H1 (cell line): ENCODE measurements at regions not wholly inside any gene's neighbourhood (a gene's known extent, or its start where the extent isn't known, plus 50 kb on each side); places are given as distances from the start of the nearest gene placed in this dataset.

ENCODE experiments used
- CTCF ChIA-PET: fragments of 300-600 bp; sonication (Branson Sonifier 250); formaldehyde crosslinking; loops from one replicate; lab custom pipeline; 2021; ENCODE audit not compliant: partially characterized antibody; lab: Charles Lee
- POLR2A ChIA-PET: fragments of 300-600 bp; sonication (Branson Sonifier 250); formaldehyde crosslinking; loops from one replicate; lab custom pipeline; 2021; ENCODE audit warnings: inconsistent platforms; ENCODE audit not compliant: partially characterized antibody; lab: Charles Lee
- DNase-seq, 2 experiments: peaks; one replicate each; pipeline versions ENCODE4 v3.0.0 to v3.0.0-alpha.2; 2010 to 2022; ENCODE audit warnings: low spot score in 2 of 2, low read depth in 1 of 2, mixed read lengths in 1 of 2
- FAIRE-seq: peaks from 2 replicates; lab custom pipeline; 2011; peaks lifted over from hg19 to GRCh38; lab: Jason Lieb, UNC
- H2AFZ ChIP-seq: 2 replicates; pipeline ENCODE4 v1.8.1; 2012; ENCODE audit warnings: low read length, inconsistent platforms
- H2AK5ac ChIP-seq: 2 replicates; pipeline ENCODE4 v1.6.1; 2013; ENCODE audit warnings: low read depth, low read length
- H2BK120ac ChIP-seq: replicated peaks from 2 replicates; pipeline ENCODE3; 2013; ENCODE audit warnings: low read depth, low read length, inconsistent platforms
- H2BK12ac ChIP-seq: 2 replicates; pipeline ENCODE4 v1.6.1; 2013; ENCODE audit warnings: low read depth, low read length
- H2BK15ac ChIP-seq: 2 replicates; pipeline ENCODE4 v1.6.1; 2013; ENCODE audit warnings: low read length
- H2BK20ac ChIP-seq: 2 replicates; pipeline ENCODE4 v1.6.1; 2013; ENCODE audit warnings: low read length
- H2BK5ac ChIP-seq: 2 replicates; pipeline ENCODE4 v1.6.1; 2013; ENCODE audit warnings: low read depth, low read length
- H3K14ac ChIP-seq: 2 replicates; pipeline ENCODE4 v1.6.1; 2013; ENCODE audit warnings: inconsistent platforms; ENCODE audit not compliant: insufficient read length
- H3K18ac ChIP-seq: 2 replicates; pipeline ENCODE4 v1.6.1; 2013; ENCODE audit warnings: low read length; ENCODE audit errors: extremely low read depth
- H3K23ac ChIP-seq: 2 replicates; pipeline ENCODE4 v1.6.1; 2013; ENCODE audit warnings: inconsistent platforms; ENCODE audit not compliant: insufficient read length
- H3K23me2 ChIP-seq: 2 replicates; pipeline ENCODE4 v1.6.1; 2013; ENCODE audit warnings: low read depth, low read length
- H3K27ac ChIP-seq: 2 replicates; pipeline ENCODE4 v1.6.1; 2011; ENCODE audit warnings: low read depth, low read length, inconsistent platforms
- H3K27me3 ChIP-seq, 4 experiments: replicated peaks in 1 of 4; 1 replicate in 1 of 4; 2 replicates in 3 of 4; pipeline versions ENCODE4 v1.6.1 to v1.8.1; 2011 to 2013; ENCODE audit warnings: low read length in 3 of 4, mild to moderate bottlenecking in 3 of 4, inconsistent platforms in 2 of 4, mixed read lengths in 2 of 4, moderate library complexity in 1 of 4; ENCODE audit not compliant: control insufficient read depth in 3 of 4, insufficient read depth in 3 of 4; ENCODE audit errors: extremely low read depth in 1 of 4
- H3K36me3 ChIP-seq, 4 experiments: 2 replicates each; pipeline versions ENCODE4 v1.6.1 to v1.8.1; 2011 to 2013; ENCODE audit warnings: mild to moderate bottlenecking in 4 of 4, low read length in 3 of 4, moderate library complexity in 2 of 4, control low read depth in 1 of 4, inconsistent platforms in 1 of 4; ENCODE audit not compliant: insufficient read depth in 4 of 4, control insufficient read depth in 2 of 4
- H3K4ac ChIP-seq: replicated peaks from 2 replicates; pipeline ENCODE3; 2013; ENCODE audit warnings: low read length, low read depth, mixed read lengths, inconsistent platforms; ENCODE audit not compliant: insufficient read length
- H3K4me1 ChIP-seq, 4 experiments: replicated peaks in 1 of 4; 1 replicate in 1 of 4; 2 replicates in 3 of 4; pipeline versions ENCODE4 v1.6.1 to v1.8.1; 2011 to 2013; ENCODE audit warnings: low read length in 3 of 4, inconsistent platforms in 2 of 4, mixed read lengths in 1 of 4; ENCODE audit not compliant: insufficient read depth in 4 of 4, control insufficient read depth in 3 of 4
- H3K4me2 ChIP-seq, 2 experiments: 2 replicates each; pipeline versions ENCODE4 v1.6.1 to v1.8.1; 2011 to 2013; ENCODE audit warnings: low read depth in 2 of 2, low read length in 2 of 2, control low read depth in 1 of 2, inconsistent platforms in 1 of 2, mild to moderate bottlenecking in 1 of 2; ENCODE audit not compliant: insufficient read depth in 1 of 2
- H3K4me3 ChIP-seq, 4 experiments: fragments of 200-600, 300-600 bp in 1 of 4; sonication (generic), shearing (Covaris generic), sonication (Bioruptor Twin) in 1 of 4; 2 replicates each; pipeline versions ENCODE4 v1.5.1 to v1.8.1; 2011 to 2016; ENCODE audit warnings: low read length in 4 of 4, low read depth in 3 of 4, control low read depth in 2 of 4, inconsistent platforms in 2 of 4, mild to moderate bottlenecking in 2 of 4, mixed read lengths in 1 of 4, moderate library complexity in 1 of 4; ENCODE audit not compliant: insufficient read depth in 2 of 4; ENCODE audit errors: extremely low read depth in 1 of 4
- H3K56ac ChIP-seq: replicated peaks from 2 replicates; pipeline ENCODE3; 2013; ENCODE audit warnings: low read depth, mild to moderate bottlenecking, mixed read lengths, low read length, inconsistent platforms; ENCODE audit not compliant: insufficient read length
- H3K79me1 ChIP-seq: 2 replicates; pipeline ENCODE4 v1.6.1; 2013; ENCODE audit warnings: low read depth, low read length, control low read depth
- H3K79me2 ChIP-seq, 2 experiments: 2 replicates each; pipeline versions ENCODE4 v1.6.1 to v1.8.1; 2012 to 2013; ENCODE audit warnings: low read length in 2 of 2, mild to moderate bottlenecking in 2 of 2, inconsistent platforms in 1 of 2; ENCODE audit not compliant: insufficient read depth in 2 of 2, control insufficient read depth in 1 of 2
- H3K9ac ChIP-seq, 4 experiments: replicated peaks in 1 of 4; 1 replicate in 1 of 4; 2 replicates in 3 of 4; pipeline versions ENCODE4 v1.6.1 to v1.8.1; 2011 to 2013; ENCODE audit warnings: low read depth in 3 of 4, low read length in 3 of 4, control low read depth in 2 of 4, mild to moderate bottlenecking in 2 of 4, moderate library complexity in 2 of 4, inconsistent platforms in 1 of 4; ENCODE audit errors: extremely low read depth in 1 of 4
- H3K9me3 ChIP-seq, 2 experiments: 2 replicates each; pipeline versions ENCODE4 v1.6.1 to v1.8.1; 2012 to 2013; ENCODE audit warnings: mild to moderate bottlenecking in 2 of 2, moderate library complexity in 2 of 2, control low read depth in 1 of 2, inconsistent platforms in 1 of 2, low read depth in 1 of 2, low read length in 1 of 2, mixed read lengths in 1 of 2; ENCODE audit not compliant: insufficient read depth in 2 of 2
- H4K20me1 ChIP-seq, 2 experiments: replicated peaks in 1 of 2; 2 replicates each; pipeline versions ENCODE3 to v1.8.1; 2011 to 2013; ENCODE audit warnings: inconsistent platforms in 2 of 2, low read length in 2 of 2, mild to moderate bottlenecking in 1 of 2; ENCODE audit not compliant: insufficient read depth in 2 of 2, control insufficient read depth in 1 of 2
- H4K5ac ChIP-seq: 2 replicates; pipeline ENCODE4 v1.6.1; 2013; ENCODE audit warnings: low read length, low read depth, mixed read lengths, inconsistent platforms; ENCODE audit not compliant: insufficient read length
- H4K8ac ChIP-seq: 2 replicates; pipeline ENCODE4 v1.8.0; 2013; ENCODE audit warnings: mild to moderate bottlenecking, moderate library complexity, low read length, inconsistent platforms; ENCODE audit not compliant: insufficient read depth; ENCODE audit errors: extremely low read depth
- H4K91ac ChIP-seq: replicated peaks from 2 replicates; pipeline ENCODE3; 2013; ENCODE audit warnings: low read length, mixed read lengths, inconsistent platforms; ENCODE audit not compliant: insufficient read length
- BACH1 ChIP-seq: IDR thresholded peaks from 2 replicates; pipeline ENCODE4 v1.6.1; 2012; ENCODE audit warnings: low read length, improper control_type of control experiment
- BCL11A ChIP-seq, 2 experiments: IDR thresholded peaks; one replicate each; pipeline ENCODE4 v1.6.1; 2011; ENCODE audit warnings: low read depth in 2 of 2, low read length in 2 of 2, mild to moderate bottlenecking in 2 of 2
- FOSL1 ChIP-seq: IDR thresholded peaks from 2 replicates; pipeline ENCODE4 v1.6.1; 2011; ENCODE audit warnings: mild to moderate bottlenecking, low read depth, low read length, moderate library complexity; ENCODE audit not compliant: insufficient read depth
- GABPA ChIP-seq: IDR thresholded peaks from 2 replicates; pipeline ENCODE4 v1.6.1; 2011; ENCODE audit warnings: mild to moderate bottlenecking, low read length, moderate library complexity, borderline replicate concordance; ENCODE audit not compliant: insufficient read depth
- RNF2 ChIP-seq: fragments of 200-900, 300-1000 bp; sonication (generic); IDR thresholded peaks from 2 replicates; pipeline ENCODE4 v1.7.1; 2016; ENCODE audit warnings: borderline replicate concordance, low read depth, mild to moderate bottlenecking, antibody characterized with exemption, low read length; ENCODE audit not compliant: poor library complexity, severe bottlenecking; ENCODE audit errors: missing control alignments
- SAP30 ChIP-seq: fragments of 300-600 bp; sonication (generic); IDR thresholded peaks from 2 replicates; pipeline ENCODE4 v1.7.1; 2012; ENCODE audit warnings: low read length, moderate library complexity, mild to moderate bottlenecking, inconsistent platforms; ENCODE audit not compliant: insufficient read depth, insufficient replicate concordance
- TAF1 ChIP-seq: IDR thresholded peaks from 2 replicates; pipeline ENCODE4 v1.6.1; 2011; ENCODE audit warnings: mild to moderate bottlenecking, low read depth, low read length
- TEAD4 ChIP-seq: IDR thresholded peaks from 2 replicates; pipeline ENCODE4 v1.6.1; 2012; ENCODE audit warnings: low read depth, low read length, inconsistent platforms, mixed read lengths
- whole genome bisulfite sequencing, 2 experiments: shearing (Covaris generic) in 1 of 2; methylation state at CpG; one replicate each; pipeline versions ENCODE4 v1.1.6 to v1.1.7; 2013 to 2015; ENCODE audit warnings: low lambda C conversion rate in 2 of 2, mixed read lengths in 2 of 2, inconsistent platforms in 1 of 2, low coverage in 1 of 2, missing lambda C conversion rate in 1 of 2; ENCODE audit not compliant: insufficient replicate concordance in 2 of 2, insufficient coverage in 1 of 2, insufficient read length in 1 of 2; ENCODE audit errors: extremely low coverage in 1 of 2, missing lambda C conversion rate in 1 of 2; 5-methylcytosine and 5-hydroxymethylcytosine counted together
- TF ChIP-seq, protein P1 (sequence below): IDR thresholded peaks from 2 replicates; pipeline ENCODE4 v1.6.1; 2012; ENCODE audit warnings: inconsistent platforms

DNA sequence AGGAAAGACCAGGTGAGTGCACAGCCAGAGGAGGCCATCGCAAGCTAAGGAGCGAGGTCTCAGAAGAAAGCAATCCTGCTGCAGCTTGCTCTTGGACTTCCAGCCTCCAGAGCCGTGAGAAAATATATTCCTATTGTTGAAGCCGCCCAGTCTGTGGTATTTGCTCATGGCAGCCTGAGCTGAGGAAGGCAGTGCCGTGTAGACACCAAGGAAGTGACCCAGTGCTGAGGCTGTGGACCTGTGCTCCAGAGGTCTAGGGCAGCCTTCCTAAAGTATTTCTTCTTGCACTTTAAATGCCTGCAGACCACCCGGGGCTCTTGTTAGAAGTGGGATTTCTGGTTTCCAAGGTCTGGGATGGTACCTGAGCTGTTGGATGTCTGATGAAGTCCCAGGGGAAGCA lies 158.5 kb upstream of the KL start:
- TF ChIP-seq BACH1: no peak
- TF ChIP-seq FOSL1: no peak
- no peak for TF ChIP-seq BCL11A (IDR thresholded peaks at IDR 0.05; ENCODE audit: low read depth in 2 of 2, low read length in 2 of 2)
- TF ChIP-seq TAF1: no peak
- no peak for TF ChIP-seq RNF2
- TF ChIP-seq GABPA: no peak
- TF ChIP-seq TEAD4: no peak
- TF ChIP-seq SAP30: no peak
- TF ChIP-seq, protein P1, sequence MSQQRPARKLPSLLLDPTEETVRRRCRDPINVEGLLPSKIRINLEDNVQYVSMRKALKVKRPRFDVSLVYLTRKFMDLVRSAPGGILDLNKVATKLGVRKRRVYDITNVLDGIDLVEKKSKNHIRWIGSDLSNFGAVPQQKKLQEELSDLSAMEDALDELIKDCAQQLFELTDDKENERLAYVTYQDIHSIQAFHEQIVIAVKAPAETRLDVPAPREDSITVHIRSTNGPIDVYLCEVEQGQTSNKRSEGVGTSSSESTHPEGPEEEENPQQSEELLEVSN: no peak

More for the DNA sequence above, 158.5 kb upstream of the KL start:
- Histone ChIP-seq H4K91ac (no peak overlapping the region), H3K4me3 (no peak overlapping the region), H4K8ac (no peak overlapping the region), H3K79me2 (no peaks in the 10 kb centered on the region), H3K36me3 (no peaks in the 10 kb centered on the region), H2BK5ac (no peak overlapping the region), H3K4ac (no peak overlapping the region), H3K4me1 (no peaks in the 10 kb centered on the region), H2BK15ac (no peak overlapping the region), H2BK120ac (no peak overlapping the region), H4K20me1 (no peaks in the 10 kb centered on the region), H3K27me3 (no peaks in the 10 kb centered on the region), H4K5ac (no peak overlapping the region), H2AFZ (no peak overlapping the region), H2BK12ac (no peak overlapping the region), H3K23ac (no peak overlapping the region), H3K27ac (no peak overlapping the region), H3K9me3 (peaks cover 12% of the 10 kb centered on the region in 2 experiments; a peak in 3 of 4 replicates), H3K18ac (no peak overlapping the region), H3K4me2 (no peak overlapping the region), H3K14ac (no peak overlapping the region), H3K56ac (no peak overlapping the region), H3K9ac (no peak overlapping the region), H2BK20ac (no peak overlapping the region), H2AK5ac (no peak overlapping the region), H3K79me1 (no peaks in the 10 kb centered on the region), H3K23me2 (no peaks in the 10 kb centered on the region)
- FAIRE-seq: no peak
- 95% methylated on average over 6 of the region's 6 CpGs; no CpG with 5 or more reads in 1 of the 2 experiments for WGBS, 2 experiments
- DNase-seq: no peak
- ChIA-PET CTCF (no interaction called here), POLR2A (no interaction called here)
